CD4-positive, alpha-beta memory T cell (primary cell): ENCODE measurements at regions not wholly inside any gene's neighbourhood (a gene's known extent, or its start where the extent isn't known, plus 50 kb on each side); places are given as distances from the start of the nearest gene placed in this dataset.
"Not testable (repeated sequence)": the region's sequence is repeated elsewhere in the genome, so short reads cannot be mapped to it uniquely, and the experiment has no call there.

Experiments used
- CTCF ChIA-PET: fragments of 350-600 bp; sonication (Branson Sonifier 250); formaldehyde crosslinking; loops from one replicate; lab custom pipeline; 2021; ENCODE audit warnings: inconsistent platforms; ENCODE audit not compliant: partially characterized antibody; lab: Charles Lee
- POLR2A ChIA-PET: fragments of 350-600 bp; sonication (Branson Sonifier 250); formaldehyde crosslinking; loops from one replicate; lab custom pipeline; 2021; ENCODE audit not compliant: partially characterized antibody; lab: Charles Lee
- DNase-seq, 5 donors: peaks; one replicate each; pipeline versions ENCODE4 v3.0.0 to v3.0.0-alpha.2; 2020 to 2022; ENCODE audit warnings: mixed read lengths in 1 of 5
- H3K27ac ChIP-seq: one replicate; pipeline ENCODE4 v1.7.0; 2013; ENCODE audit warnings: low read depth, low read length
- H3K27me3 ChIP-seq: 2 replicates; pipeline ENCODE4 v1.7.0; 2013; ENCODE audit warnings: mild to moderate bottlenecking, low read length, moderate library complexity; ENCODE audit not compliant: insufficient read depth
- H3K36me3 ChIP-seq: 2 replicates; pipeline ENCODE4 v1.7.0; 2013; ENCODE audit warnings: mild to moderate bottlenecking, low read length, moderate library complexity; ENCODE audit not compliant: insufficient read depth
- H3K4me1 ChIP-seq: 2 replicates; pipeline ENCODE4 v1.7.0; 2013; ENCODE audit warnings: mild to moderate bottlenecking, low read length, moderate library complexity; ENCODE audit not compliant: insufficient read depth
- H3K4me3 ChIP-seq, 2 donors: one replicate each; pipeline ENCODE4 v1.7.0; 2013; ENCODE audit warnings: low read length in 2 of 2, mild to moderate bottlenecking in 1 of 2
- H3K9me3 ChIP-seq, 2 donors: one replicate each; pipeline ENCODE4 v1.7.0; 2013; ENCODE audit warnings: low read length in 2 of 2, control low read depth in 1 of 2; ENCODE audit not compliant: control insufficient read depth in 1 of 2
- H3K27ac Mint-ChIP-seq, 7 donors: one replicate each; pipeline ENCODE4 v1.8.0; 2020 to 2021; ENCODE audit warnings: mixed read lengths in 7 of 7, mild to moderate bottlenecking in 6 of 7, inconsistent platforms in 3 of 7, moderate library complexity in 3 of 7
- H3K27me3 Mint-ChIP-seq, 2 donors: one replicate each; pipeline ENCODE4 v1.8.0; 2020 to 2021; ENCODE audit warnings: mixed read lengths in 2 of 2
- H3K36me3 Mint-ChIP-seq, 2 donors: one replicate each; pipeline ENCODE4 v1.8.0; 2020 to 2021; ENCODE audit warnings: mixed read lengths in 2 of 2, inconsistent platforms in 1 of 2, mild to moderate bottlenecking in 1 of 2
- H3K4me1 Mint-ChIP-seq, 4 donors: one replicate each; pipeline ENCODE4 v1.8.0; 2020 to 2021; ENCODE audit warnings: mixed read lengths in 4 of 4, mild to moderate bottlenecking in 1 of 4
- H3K4me3 Mint-ChIP-seq, 8 donors: one replicate each; pipeline ENCODE4 v1.8.0; 2020 to 2021; ENCODE audit warnings: mixed read lengths in 8 of 8, mild to moderate bottlenecking in 7 of 8, moderate library complexity in 6 of 8, inconsistent platforms in 3 of 8
- H3K9me3 Mint-ChIP-seq, 8 donors: one replicate each; pipeline ENCODE4 v1.8.0; 2020 to 2021; ENCODE audit warnings: mixed read lengths in 8 of 8, mild to moderate bottlenecking in 5 of 8, inconsistent platforms in 3 of 8, moderate library complexity in 1 of 8
- intact Hi-C: fragments of 100-400 bp; cut with micrococcal nuclease; formaldehyde crosslinking; loops from one replicate; pipeline ENCODE4 v1.15.1; 2023

DNA sequence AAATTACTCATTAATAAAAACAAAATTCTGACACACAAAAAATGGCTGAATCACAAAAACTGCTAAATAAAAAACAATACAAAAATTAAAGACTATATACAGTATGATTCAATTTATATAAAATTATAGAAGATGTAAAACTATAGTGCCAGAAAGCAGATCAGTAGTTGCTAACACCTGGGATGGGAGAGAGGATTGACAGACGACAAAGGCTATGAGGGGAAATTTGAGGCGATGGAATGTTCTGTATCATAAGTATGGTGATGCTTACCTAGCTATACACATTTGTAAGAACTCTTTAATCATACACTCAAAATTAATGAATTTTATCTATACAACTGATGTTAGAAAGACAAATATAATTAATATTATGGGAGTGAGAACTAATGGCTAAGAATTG, 247.9 kb upstream of the GJE1 start:
- Histone ChIP-seq H3K27ac (no peak overlapping the region), H3K27me3 (no peaks in the 10 kb centered on the region), H3K36me3 (no peaks in the 10 kb centered on the region), H3K9me3 (no peaks in the 10 kb centered on the region), H3K4me1 (no peaks in the 10 kb centered on the region), H3K4me3 (no peak overlapping the region)
- ChIA-PET POLR2A (no interaction called here), CTCF (no interaction called here)
- Mint-ChIP-seq H3K36me3 (peaks cover 0 to 4% of the 10 kb centered on the region in 2 donors), H3K27ac (no peak overlapping the region), H3K27me3 (no peaks in the 10 kb centered on the region), H3K4me1 (no peaks in the 10 kb centered on the region), H3K9me3 (peaks cover 2 to 37% (median 16%) of the 10 kb centered on the region in 8 donors), H3K4me3 (no peak overlapping the region)
- intact Hi-C loops: no loop called here
- no peak for DNase-seq

DNA sequence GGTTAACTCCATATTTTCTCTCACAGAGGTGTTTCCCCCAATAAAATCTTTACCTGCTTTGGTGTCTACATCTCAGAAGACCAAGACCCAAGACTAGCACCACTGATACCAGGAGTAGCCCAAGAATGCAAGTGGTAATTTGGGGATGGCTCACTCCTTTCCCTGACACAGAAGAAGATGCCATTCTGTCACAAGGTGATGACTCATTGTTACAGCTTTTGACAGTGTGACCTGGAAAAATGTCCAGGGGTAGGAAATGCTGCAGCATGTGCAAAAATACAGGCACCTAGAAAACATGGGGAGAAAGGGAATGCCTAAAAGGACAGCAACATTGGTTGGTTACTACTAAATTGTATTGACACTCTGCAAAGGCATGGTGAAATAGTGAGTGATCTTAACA, 254.0 kb upstream of the GJE1 start:
- intact Hi-C loops: no loop called here
- peaks cover 0 to 7% (median under 1%) of the 10 kb centered on the region in 8 donors for H3K9me3 Mint-ChIP-seq
- CTCF ChIA-PET: interaction anchor here (0.7 kb wide), 1 partner anchor 104 kb away, joined by 3 read pairs; no protein-coding TSS in a partner anchor
- no peak overlapping the region for H3K4me3 ChIP-seq
- DNase-seq: no peak
- H3K27me3 ChIP-seq: no peaks in the 10 kb centered on the region
- H3K36me3 Mint-ChIP-seq: no peaks in the 10 kb centered on the region
- H3K27ac ChIP-seq: no peak overlapping the region
- H3K27ac Mint-ChIP-seq: no peak overlapping the region
- no peaks in the 10 kb centered on the region for H3K9me3 ChIP-seq
- POLR2A ChIA-PET: no interaction called here
- no peaks in the 10 kb centered on the region for H3K27me3 Mint-ChIP-seq
- H3K4me1 ChIP-seq: no peaks in the 10 kb centered on the region
- no peak overlapping the region for H3K4me3 Mint-ChIP-seq
- peaks cover 0 to 2% (median 0%) of the 10 kb centered on the region in 4 donors for H3K4me1 Mint-ChIP-seq
- no peaks in the 10 kb centered on the region for H3K36me3 ChIP-seq

DNA sequence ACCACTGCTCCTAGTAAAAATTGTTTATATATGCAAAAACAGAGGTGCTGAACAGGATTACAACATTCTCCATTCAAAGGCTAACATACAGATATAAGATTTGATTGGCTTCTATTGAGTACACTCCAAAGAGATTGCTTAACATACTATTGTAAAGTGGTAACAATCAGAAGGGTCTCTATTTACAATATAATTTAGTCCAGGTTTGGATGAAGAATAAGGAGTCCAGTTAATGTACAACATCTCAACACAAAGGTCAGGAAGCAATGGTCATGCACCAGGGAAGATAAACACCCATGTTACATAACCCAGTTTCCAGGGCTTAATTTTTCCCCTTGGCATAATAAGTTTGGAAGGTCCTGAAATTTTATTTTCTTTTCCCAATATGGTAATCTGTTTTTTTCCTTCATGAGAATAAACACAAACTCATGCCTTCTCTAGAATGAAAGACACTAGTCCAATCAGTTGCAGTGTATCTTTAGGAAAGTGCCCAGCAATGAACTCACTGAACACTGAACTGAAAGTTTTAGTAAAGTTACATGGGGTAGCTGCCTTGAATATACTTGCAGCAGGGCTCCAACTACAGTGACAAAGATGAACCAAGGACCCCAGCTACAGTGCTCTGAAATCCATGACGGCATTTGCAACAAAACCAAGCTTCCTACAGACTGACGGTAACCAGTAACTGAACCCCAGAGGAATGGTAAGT, 255.3 kb upstream of the GJE1 start:
- peaks cover 0 to 9% (median 3%) of the 10 kb centered on the region in 8 donors for H3K9me3 Mint-ChIP-seq
- no peaks in the 10 kb centered on the region for H3K9me3 ChIP-seq
- no peak overlapping the region for H3K27ac Mint-ChIP-seq
- H3K36me3 Mint-ChIP-seq: peaks cover 0 to 1% of the 10 kb centered on the region in 2 donors
- H3K27me3 ChIP-seq: no peaks in the 10 kb centered on the region
- H3K4me3 Mint-ChIP-seq: no peak overlapping the region
- intact Hi-C loops: no loop called here
- CTCF ChIA-PET: no interaction called here
- H3K4me1 Mint-ChIP-seq: peaks cover 0 to 2% (median 0%) of the 10 kb centered on the region in 4 donors
- H3K4me3 ChIP-seq: no peak overlapping the region
- POLR2A ChIA-PET: no interaction called here
- H3K36me3 ChIP-seq: no peaks in the 10 kb centered on the region
- H3K27ac ChIP-seq: no peak overlapping the region
- no peaks in the 10 kb centered on the region for H3K4me1 ChIP-seq
- DNase-seq: no peak
- no peaks in the 10 kb centered on the region for H3K27me3 Mint-ChIP-seq

DNA sequence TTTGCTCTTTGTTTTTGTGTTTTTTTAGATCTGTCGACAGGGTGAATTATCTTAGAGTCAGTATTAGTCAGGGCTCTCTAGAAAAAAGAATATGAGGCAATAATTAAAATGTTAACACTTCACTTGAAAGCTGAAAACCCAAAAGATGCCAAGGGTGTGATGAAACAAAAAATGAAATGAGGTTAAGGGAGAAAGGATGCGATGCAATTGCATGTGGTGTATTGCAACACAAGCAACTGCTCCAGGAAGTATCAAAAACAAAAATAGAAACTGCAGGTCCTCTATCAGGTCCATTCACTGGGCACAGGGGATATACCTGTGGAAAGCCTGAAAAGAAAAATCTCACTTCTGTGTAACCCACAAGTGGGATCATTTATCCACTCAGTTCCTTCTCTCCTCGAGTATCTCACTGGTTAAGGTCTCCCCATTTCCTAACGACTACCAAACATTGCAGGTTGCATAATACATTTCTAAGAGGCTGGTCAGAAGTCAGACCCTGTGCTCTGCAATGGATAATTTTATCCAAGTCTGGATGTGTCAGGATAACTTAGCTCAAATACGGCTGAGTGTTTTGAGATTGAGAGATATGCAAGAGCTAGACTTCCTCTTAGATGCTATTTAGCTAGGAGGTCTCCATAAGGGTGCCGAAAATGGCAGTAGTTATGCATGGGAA, 257.7 kb upstream of the GJE1 start:
- Histone ChIP-seq H3K9me3 (no peaks in the 10 kb centered on the region), H3K27me3 (no peaks in the 10 kb centered on the region), H3K4me1 (no peaks in the 10 kb centered on the region), H3K36me3 (no peaks in the 10 kb centered on the region), H3K4me3 (no peak overlapping the region), H3K27ac (no peak overlapping the region)
- ChIA-PET CTCF (no interaction called here), POLR2A (no interaction called here)
- H3K4me1 Mint-ChIP-seq: peaks cover 0 to 2% (median 0%) of the 10 kb centered on the region in 4 donors
- H3K36me3 Mint-ChIP-seq: peaks cover 0 to 3% of the 10 kb centered on the region in 2 donors
- peaks cover 0 to 7% (median 3%) of the 10 kb centered on the region in 8 donors for H3K9me3 Mint-ChIP-seq
- no peak for DNase-seq
- H3K4me3 Mint-ChIP-seq: no peak overlapping the region
- intact Hi-C loops: no loop called here
- no peak overlapping the region for H3K27ac Mint-ChIP-seq
- H3K27me3 Mint-ChIP-seq: no peaks in the 10 kb centered on the region

DNA sequence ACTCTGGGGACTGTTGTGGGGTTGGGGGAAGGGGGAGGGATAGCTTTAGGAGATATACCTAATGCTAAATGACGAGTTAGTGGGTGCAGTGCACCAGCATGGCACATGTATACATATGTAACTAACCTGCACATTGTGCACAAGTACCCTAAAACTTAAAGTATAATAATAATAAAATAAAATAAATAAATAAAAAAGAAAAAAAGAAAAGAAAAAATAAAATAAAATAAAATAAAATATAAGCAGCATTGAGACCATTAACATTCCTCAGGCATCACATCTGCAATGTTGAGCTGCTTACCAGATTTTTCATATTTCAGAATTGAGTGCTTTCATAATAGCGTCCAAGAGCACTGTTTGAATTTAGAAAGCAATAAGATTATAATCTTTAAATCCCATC, 263.2 kb upstream of the GJE1 start:
- H3K27me3 ChIP-seq, H3K27me3 Mint-ChIP-seq, H3K4me3 ChIP-seq, H3K4me1 Mint-ChIP-seq, CTCF ChIA-PET, H3K27ac Mint-ChIP-seq, POLR2A ChIA-PET, H3K9me3 ChIP-seq, DNase-seq, H3K9me3 Mint-ChIP-seq, H3K36me3 Mint-ChIP-seq, H3K4me1 ChIP-seq, H3K27ac ChIP-seq, H3K36me3 ChIP-seq, H3K4me3 Mint-ChIP-seq, intact Hi-C loops: not testable (repeated sequence)

DNA sequence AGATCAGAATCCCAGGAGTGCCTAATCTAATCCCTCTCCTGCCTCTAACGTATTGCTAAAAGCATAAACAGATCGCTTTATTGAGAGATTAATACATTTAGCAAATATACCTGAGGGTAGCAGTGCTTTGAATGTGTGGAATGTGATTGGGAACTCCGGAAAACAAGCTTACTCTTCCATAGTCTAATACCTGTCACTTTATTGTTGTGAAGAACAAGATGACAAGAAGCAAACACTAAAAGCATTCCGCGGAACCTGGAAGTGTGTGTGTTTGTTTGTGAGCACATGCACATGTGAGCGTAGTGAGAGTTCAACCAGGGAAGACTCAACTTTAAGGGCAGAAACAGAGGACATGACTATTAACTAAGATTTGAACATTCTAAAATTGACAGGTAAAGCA, 265.0 kb upstream of the GJE1 start:
- Histone ChIP-seq H3K9me3 (no peaks in the 10 kb centered on the region), H3K36me3 (no peaks in the 10 kb centered on the region), H3K27me3 (no peaks in the 10 kb centered on the region), H3K27ac (no peak overlapping the region), H3K4me1 (no peaks in the 10 kb centered on the region), H3K4me3 (no peak overlapping the region)
- Mint-ChIP-seq H3K4me1 (peaks cover 0 to 3% (median 0%) of the 10 kb centered on the region in 4 donors), H3K27ac (no peak overlapping the region), H3K27me3 (no peaks in the 10 kb centered on the region), H3K4me3 (no peak overlapping the region), H3K9me3 (peaks cover 0 to 7% (median 3%) of the 10 kb centered on the region in 8 donors), H3K36me3 (peaks cover 0 to 3% of the 10 kb centered on the region in 2 donors)
- POLR2A ChIA-PET: no interaction called here
- intact Hi-C loops: no loop called here
- DNase-seq: no peak
- CTCF ChIA-PET: no interaction called here

DNA sequence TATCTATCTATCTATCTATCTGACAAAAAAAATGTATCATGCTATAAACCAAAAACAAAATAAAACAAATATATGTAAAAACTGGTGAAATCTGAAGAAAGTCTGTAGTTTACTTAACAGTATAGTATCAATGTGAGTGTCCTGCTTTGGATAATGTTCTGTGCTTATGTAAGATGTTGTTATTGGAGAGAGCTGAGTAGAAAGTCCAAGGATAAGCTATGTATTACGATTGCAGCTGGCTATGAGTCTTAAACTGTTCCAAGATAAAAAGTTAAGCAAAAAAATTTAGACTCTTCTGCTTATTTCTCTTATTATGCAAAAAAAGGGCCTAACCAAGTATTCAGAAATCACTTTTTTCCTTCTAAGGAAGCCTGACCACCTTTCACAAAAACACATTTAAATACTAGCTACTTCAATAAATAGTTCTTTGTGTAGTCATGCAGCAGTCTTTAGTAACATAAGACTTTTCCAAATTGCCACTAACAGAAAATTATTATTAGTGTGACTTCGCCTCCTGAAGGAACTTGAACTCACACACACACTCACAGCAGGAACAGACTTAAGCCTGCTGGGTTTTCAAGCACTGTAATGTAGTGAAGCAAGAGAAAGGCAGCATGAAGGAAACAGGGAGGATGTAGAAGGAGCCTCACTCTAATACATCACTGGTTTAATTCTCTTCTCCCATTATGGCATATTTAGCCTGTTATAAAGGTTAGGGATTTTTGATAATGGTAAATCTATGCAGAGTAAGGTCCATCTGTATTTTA, 265.8 kb upstream of the GJE1 start:
- no peaks in the 10 kb centered on the region for H3K36me3 Mint-ChIP-seq
- no peak overlapping the region for H3K4me3 ChIP-seq
- H3K9me3 ChIP-seq: no peaks in the 10 kb centered on the region
- ChIA-PET CTCF (no interaction called here), POLR2A (no interaction called here)
- intact Hi-C loops: no loop called here
- no peak overlapping the region for H3K27ac ChIP-seq
- H3K27me3 Mint-ChIP-seq: no peaks in the 10 kb centered on the region
- peaks cover 0 to 3% (median 0%) of the 10 kb centered on the region in 4 donors for H3K4me1 Mint-ChIP-seq
- H3K9me3 Mint-ChIP-seq: peaks cover 0 to 5% (median 0%) of the 10 kb centered on the region in 8 donors
- no peak overlapping the region for H3K4me3 Mint-ChIP-seq
- DNase-seq: no peak
- H3K27ac Mint-ChIP-seq: no peak overlapping the region
- H3K27me3 ChIP-seq: no peaks in the 10 kb centered on the region
- no peaks in the 10 kb centered on the region for H3K4me1 ChIP-seq
- H3K36me3 ChIP-seq: no peaks in the 10 kb centered on the region
